ENCODE measurements at regions not wholly inside any gene's neighbourhood (a gene's known extent, or its start where the extent isn't known, plus 50 kb on each side); places are given as distances from the start of the nearest gene placed in this dataset.

DNA sequence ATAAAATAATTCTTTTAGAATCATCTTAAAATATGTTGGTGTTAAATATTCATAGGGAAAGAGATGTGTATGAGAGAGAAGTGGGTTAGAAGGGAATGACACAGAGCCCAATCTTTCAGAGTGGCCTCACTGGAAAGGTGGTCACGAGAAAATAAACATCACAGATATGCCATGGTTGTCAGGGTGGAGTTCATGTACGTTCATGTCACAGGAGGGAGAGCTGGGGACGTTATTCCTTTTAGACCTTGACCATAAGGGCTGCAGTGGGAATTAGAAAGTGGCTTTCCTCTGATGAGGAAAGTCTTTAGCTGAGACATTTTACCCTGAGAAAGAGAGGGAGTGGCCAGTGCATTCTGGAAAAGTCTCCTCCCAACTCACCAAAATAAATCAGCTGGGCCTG lies 90.6 kb upstream of the TNR start:
- TF ChIP-seq LARP7 (IDR thresholded peaks at IDR 0.05): no peak
- TF ChIP-seq HDAC2 (IDR thresholded peaks at IDR 0.05): no peak
- TF ChIP-seq, protein P1, sequence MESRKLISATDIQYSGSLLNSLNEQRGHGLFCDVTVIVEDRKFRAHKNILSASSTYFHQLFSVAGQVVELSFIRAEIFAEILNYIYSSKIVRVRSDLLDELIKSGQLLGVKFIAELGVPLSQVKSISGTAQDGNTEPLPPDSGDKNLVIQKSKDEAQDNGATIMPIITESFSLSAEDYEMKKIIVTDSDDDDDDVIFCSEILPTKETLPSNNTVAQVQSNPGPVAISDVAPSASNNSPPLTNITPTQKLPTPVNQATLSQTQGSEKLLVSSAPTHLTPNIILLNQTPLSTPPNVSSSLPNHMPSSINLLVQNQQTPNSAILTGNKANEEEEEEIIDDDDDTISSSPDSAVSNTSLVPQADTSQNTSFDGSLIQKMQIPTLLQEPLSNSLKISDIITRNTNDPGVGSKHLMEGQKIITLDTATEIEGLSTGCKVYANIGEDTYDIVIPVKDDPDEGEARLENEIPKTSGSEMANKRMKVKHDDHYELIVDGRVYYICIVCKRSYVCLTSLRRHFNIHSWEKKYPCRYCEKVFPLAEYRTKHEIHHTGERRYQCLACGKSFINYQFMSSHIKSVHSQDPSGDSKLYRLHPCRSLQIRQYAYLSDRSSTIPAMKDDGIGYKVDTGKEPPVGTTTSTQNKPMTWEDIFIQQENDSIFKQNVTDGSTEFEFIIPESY (IDR thresholded peaks at IDR 0.05): no peak
